ENCODE measurements at regions not wholly inside any gene's neighbourhood (a gene's known extent, or its start where the extent isn't known, plus 50 kb on each side); places are given as distances from the start of the nearest gene placed in this dataset.

DNA sequence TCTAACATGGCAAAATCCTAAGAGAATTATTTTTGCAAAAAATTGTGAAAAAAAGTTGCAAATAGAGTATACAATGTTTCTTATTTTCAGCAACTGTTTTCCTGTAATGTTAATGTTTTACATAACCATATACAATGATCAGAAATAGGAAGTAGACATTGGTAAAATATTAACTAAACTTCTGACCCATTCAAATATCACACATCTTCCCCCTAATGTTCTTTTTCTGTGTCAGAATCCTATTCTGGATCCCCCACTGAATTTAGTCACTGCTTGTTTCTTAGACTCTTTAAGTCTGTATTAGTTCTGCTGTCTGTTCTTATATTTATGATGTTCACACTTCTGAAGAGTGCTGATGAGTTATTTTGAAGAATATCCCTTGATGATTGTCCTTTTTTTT lies 62.0 kb downstream of the HFE start:
- ATAC-seq, result no peak
- no peak for DNase-seq

DNA sequence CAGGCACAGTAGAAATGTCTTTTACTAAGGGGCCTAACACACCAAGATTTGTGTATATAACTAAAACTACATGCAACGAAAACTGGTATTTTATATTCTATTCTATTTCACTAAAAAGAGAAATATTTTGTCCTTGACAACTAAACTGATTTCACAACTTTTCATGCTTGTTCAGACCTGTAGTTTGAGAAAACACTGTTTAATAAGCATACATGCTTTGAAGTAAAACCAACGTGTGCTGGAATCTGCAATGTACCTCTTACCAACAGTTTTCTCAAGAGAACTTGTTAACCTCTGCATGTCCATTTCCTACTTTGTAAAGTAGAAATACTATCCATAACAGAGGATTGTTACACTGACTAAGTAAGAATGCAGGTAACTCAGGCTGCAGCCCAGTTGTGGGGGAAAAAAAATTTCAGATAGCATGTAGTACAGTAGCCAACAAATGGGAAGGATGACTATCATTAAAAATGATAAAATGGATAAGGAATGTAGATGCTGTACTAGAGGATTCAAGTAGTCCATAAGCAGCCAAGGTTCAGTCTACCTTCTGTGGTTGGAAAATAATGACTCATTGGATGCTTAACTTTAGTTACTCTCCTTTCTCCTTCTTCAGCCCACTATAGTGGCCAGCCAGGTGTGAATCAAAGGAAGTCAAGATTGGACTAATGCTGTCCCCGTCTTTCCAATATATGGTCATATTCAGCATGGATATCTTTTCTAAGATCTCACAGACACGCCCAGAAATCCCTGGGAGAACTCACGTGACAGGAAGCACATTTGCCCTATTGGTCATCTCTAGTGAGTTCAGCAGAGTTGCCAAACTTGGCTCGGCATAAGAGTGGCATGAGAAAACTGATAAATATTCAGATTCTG lies 65.2 kb downstream of the HFE start:
- ATAC-seq, result no peak
- no peak for DNase-seq

DNA sequence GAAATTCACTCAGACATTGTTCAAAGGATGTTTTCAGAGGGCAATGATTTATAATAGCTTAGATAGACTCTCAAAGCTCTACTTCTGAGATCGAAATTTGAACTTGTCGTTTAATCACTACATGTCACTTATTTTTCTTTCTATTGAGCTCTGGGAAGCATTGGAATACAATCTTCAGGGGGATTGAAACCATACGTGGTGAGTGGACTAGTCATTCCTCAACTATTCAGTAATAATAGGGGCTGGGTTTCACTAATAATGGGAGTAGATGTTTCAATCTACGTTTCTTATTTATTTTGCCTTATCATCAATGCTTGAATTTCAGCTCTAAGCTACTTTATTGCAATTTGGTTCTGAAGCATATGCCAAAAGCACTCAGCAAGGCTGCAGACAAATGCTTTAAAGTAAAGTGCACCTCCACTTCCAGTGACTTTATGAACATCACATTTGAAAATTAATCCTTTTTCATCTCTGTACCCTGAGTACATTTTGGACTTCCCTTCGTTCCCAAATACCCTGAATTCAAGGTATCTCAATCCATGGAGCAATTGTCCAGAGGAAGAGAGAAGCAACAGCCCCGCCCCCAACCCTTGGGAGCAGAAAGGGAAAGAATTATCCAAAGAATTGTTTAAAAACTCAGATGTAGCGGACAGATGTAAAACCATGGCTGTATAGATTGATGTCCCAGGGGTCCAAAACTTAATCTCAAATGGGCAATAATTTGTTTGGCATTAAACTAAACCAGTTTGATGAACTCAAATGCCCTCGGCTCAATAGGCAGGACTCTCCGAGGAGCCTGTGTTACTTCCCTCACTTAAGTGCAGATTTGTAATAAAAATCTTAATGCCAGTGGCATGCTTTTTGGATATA lies 68.1 kb downstream of the HFE start:
- ATAC-seq (no peak), DNase-seq (peak; percentile 45)

DNA sequence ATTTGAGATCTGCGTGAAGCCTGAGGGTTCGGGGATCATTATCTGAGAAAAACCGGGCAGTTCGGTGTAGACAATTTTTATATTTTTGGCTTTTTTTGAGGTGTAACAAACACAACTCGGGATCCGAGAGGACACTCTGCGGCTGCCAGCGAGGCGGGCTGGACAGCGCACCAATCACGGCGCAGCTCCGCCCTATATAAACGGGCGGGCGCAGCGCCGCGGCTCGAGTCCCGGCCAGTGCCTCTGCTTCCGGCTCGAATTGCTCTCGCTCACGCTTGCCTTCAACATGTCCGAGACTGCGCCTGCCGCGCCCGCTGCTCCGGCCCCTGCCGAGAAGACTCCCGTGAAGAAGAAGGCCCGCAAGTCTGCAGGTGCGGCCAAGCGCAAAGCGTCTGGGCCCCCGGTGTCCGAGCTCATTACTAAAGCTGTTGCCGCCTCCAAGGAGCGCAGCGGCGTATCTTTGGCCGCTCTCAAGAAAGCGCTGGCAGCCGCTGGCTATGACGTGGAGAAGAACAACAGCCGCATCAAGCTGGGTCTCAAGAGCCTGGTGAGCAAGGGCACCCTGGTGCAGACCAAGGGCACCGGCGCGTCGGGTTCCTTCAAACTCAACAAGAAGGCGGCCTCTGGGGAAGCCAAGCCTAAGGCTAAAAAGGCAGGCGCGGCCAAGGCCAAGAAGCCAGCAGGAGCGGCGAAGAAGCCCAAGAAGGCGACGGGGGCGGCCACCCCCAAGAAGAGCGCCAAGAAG lies 69.0 kb downstream of the HFE start:
- peak; percentile 50 for ATAC-seq
- DNase-seq, result peak; percentile 89

DNA sequence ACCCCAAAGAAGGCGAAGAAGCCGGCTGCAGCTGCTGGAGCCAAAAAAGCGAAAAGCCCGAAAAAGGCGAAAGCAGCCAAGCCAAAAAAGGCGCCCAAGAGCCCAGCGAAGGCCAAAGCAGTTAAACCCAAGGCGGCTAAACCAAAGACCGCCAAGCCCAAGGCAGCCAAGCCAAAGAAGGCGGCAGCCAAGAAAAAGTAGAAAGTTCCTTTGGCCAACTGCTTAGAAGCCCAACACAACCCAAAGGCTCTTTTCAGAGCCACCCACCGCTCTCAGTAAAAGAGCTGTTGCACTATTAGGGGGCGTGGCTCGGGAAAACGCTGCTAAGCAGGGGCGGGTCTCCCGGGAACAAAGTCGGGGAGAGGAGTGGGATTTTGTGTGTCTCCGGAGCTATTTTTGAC lies 69.6 kb downstream of the HFE start:
- peak; percentile 80 for DNase-seq
- ATAC-seq, result no peak

DNA sequence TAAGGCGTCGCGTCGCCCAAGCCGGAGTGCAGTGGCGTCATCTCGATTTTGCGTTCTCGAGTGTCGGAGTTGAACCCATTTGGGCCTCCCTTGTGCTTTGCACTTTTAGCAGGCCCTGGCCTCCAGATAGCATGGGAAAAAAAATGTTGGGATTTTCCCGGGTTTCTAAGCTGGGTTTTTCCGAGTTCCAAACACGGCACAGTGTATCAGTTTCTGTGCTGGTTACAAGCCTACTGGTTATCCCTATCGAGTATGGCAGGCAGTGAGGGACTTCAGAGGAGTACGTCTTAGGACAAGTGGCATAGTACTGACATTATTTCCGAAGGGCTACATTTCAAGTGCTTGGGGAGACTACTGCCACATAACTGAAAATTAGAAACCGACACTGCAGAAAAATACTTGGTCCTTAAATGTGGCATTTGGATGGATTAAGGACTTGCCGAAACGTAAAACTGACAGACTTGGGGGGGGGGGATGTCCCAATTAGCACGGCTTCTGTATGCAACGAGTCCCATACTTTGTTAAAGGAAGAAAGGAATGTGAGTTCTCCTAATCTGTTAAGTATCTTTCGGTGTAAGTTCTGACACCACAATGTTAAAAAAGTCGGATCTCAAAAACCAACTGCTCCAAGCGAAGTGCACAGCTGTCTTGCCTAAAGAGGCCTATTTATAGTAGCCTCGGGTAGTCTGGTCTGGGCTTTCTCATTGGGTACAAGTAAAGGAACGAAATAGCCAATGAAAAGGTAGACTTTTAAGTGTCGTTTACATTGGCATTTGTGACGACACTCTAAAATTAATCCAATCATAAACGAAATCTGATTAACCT lies 70.2 kb downstream of the HFE start:
- DNase-seq (peak; percentile 65), ATAC-seq (peak; percentile 74)

DNA sequence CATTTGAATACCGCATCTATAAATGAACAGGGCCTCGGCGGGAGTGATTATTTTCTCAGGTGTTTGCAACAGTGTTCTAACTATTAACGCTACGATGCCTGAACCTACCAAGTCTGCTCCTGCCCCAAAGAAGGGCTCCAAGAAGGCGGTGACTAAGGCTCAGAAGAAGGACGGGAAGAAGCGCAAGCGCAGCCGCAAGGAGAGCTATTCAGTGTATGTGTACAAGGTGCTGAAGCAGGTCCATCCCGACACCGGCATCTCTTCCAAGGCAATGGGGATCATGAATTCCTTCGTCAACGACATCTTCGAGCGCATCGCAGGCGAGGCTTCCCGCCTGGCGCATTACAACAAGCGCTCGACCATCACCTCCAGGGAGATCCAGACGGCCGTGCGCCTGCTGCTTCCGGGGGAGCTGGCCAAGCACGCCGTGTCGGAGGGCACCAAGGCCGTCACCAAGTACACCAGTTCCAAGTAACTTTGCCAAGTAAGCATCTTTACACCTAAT lies 70.9 kb downstream of the HFE start:
- ATAC-seq (peak; percentile 56), DNase-seq (peak; percentile 79)

DNA sequence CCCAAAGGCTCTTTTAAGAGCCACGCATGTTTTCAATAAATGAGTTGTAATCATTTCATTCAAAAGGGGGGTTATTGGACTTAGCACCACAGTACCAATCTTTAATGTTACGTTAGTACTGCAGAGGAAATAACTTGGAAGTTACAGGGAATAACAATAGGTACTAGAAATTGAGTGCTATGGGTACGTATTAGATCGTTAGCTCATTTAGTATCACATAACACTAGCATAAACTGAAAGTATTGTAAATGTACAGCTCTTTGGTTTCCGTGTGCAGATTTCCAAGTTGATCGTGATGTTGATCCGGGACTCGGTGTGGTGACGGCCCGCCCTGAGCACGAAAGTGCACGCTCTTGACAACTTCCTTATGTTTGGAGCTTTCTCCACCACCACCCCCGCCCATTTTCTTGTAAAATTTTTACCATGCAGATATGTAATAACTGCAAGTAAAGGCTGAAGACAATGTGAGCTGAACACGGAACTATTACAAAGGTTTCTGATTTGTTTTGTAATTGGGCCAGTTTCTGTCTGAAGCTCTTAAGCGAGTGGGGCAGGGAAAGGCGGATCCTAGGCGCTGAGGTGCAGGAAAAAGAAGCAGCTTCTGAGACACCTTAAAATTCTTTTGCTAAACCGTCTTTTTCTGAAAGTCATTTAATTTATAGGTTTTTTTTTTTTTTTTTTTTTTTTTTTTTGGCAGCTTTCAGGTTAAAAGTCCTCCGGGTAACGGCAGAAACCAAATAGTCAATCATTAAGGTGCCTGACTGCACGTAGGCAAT lies 71.5 kb downstream of the HFE start:
- no peak for ATAC-seq
- DNase-seq, result peak; percentile 65

DNA sequence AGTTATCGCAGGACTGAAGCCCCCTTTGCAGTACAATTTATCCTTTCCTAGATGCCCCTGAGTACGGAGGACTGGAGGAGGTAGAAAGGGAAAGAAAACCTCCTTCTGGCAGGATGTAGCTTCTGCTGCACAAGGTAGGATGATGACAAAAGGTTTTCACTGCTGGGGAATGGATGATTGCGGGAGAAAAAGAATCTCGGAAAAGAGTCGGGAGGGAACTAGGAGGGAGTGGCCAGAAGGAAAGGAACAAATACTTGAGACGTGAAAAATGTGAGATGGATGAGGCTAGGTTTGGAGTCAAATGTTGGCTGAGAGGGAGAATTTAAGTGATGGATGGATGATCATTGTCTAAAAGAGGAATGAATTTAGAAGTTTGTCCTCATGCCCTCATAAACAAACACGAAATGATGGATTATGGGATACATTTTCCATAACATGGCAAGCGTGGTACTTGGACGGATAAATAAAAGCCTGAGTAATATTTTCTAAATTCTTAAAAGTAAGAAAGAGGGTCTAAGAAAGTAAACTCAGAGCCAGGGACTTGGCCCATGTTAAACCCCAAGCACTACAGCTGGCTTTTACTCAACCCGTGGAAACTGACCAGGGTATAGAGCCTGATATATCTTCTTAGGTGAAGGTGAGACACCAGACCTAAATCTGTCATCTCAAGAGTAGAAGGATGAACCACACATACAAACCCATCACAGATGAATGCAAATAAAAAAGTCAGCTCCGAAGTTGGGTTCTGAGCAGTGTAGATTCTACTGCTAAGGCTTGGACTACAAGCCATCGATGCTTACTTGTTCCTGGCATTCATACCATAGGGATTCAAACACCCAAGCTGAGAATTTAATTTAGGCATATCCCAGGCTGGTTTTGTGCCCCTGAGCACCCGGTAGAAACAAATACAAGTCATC lies 72.4 kb downstream of the HFE start:
- DNase-seq (no peak), ATAC-seq (no peak)

DNA sequence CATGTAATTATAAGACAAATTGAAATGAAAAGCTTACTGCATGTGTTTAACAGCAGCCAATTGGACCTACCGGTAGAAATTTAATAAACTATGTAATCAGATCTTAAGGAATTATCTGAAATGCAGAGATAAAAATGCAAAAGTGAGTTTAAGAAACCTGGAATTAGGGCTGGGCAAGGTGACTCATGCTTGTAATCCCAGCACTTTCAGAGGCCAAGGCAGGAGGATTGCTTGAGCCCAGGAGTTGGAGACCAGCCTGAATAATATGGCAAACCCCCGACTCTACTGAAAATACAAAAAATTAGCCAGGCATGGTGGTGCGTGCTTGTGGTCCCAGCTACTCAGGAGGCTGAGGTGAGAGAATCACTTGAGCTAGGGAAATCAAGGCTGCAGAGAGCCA lies 74.1 kb downstream of the HFE start:
- DNase-seq, result no peak
- ATAC-seq, result no peak

DNA sequence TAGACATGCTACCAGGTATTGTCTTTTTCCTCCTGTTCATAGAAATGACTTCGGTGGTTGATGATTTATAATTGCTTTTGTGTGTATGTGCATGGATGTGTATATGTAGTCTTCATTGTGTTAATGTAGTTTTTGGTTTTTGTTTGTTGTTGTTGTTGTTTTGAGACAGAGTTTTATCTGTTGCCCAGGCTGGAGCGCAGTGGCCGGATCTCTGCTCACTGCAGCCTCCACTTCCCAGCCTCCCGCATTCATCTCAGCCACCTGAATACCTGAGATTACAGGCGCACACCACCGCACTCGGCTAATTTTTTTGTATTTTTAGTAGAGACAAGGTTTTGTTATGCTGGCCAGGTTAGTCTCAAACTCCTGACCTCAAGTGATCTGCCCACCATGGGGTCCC lies 75.2 kb downstream of the HFE start:
- DNase-seq, result no peak
- ATAC-seq, result no peak

DNA sequence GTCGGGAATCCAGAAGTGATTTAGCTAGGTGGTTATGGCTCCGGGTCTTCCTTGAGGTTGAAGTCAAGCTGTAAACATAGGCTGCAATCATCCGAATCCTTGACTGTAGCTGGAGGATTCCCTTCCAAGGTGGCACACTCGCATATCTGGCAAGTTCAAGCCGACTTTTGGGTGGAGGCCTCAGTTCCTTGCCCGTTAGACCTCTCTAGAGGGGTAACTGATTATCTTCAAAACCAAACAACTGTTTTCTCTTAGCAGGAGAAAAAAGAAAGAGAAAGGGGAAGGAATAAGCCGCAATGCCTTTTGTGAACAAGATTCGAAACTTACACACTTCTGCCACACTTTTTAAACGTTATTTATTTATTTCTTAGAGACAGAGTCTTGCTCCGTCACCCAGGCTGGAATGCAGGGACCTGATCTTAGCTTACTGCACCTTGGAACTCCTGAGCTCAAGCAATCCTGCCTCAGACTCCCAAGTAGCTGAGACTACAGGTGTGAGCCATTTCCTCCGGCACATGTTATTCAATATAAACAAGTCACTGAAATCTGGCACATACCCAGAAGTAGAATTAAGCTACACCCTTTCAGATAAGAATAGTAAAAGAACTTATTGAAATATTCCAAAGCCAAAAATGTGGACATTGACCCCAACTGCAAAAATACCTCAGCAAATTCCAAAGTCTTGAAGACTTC lies 76.3 kb downstream of the HFE start:
- DNase-seq (no peak), ATAC-seq (no peak)

DNA sequence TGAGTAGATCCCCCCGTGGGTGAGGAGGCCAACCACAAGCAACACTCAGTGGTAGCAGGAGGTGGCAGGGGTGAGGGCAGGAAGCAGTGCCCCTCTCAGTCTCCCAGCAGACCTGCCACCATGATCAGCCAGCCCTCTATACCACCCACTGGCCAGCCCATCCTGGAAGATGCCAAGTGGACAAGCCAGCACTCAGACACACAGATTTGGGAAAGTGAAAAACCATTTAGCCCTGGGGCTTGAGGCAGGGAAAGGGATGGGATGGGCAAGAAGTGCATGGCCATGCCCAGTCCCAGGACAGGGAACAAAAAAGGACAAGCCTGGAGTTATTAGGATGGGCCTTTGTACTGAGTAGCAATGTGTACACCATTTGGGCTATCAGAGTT lies 76.9 kb downstream of the HFE start:
- ATAC-seq, result no peak
- no peak for DNase-seq

DNA sequence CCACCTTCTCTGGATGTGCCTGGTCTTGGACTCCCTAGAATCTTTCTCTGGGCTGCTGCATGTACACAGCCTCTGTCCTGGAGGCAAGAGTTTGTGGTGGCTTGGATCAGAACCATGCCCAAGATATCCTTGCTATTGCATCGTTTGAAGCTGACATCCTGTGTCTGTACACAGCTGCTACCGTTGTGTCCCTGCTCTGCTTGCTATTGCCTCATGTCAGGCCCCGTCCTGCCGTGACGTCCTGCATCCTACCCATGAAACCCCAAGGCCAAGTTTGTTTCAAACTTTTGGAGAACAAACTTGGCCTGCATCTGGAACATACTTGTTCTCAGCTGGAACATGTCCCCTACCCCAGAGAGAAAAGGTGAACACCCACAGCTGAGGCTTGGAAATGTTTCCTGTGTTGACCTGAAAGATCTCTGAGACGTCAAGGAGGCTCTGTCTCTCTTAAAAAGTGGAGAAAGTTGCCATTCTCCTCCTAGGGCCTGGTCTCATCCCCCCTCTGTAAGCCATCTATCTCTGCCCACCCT lies 78.1 kb downstream of the HFE start:
- DNase-seq (no peak), ATAC-seq (no peak)

DNA sequence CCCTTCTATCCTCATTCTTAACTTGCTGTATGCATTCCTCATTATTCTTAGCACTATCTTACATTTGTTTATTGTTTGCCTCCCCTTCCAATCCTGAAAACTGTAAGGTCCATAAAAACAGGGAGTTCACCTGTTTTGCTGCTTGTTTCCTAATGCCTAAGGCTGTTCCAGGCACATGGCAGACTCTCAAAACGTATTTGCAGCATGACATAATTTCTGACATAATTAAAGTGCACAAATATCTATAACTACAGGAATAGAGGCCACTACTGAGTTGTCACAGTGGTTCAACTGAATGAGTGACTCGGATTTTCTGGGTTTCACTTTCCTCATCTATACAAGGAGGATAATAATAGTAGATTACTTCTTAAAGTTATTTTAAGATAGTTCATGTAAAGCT lies 83.0 kb downstream of the HFE start:
- ATAC-seq, result no peak
- no peak for DNase-seq

DNA sequence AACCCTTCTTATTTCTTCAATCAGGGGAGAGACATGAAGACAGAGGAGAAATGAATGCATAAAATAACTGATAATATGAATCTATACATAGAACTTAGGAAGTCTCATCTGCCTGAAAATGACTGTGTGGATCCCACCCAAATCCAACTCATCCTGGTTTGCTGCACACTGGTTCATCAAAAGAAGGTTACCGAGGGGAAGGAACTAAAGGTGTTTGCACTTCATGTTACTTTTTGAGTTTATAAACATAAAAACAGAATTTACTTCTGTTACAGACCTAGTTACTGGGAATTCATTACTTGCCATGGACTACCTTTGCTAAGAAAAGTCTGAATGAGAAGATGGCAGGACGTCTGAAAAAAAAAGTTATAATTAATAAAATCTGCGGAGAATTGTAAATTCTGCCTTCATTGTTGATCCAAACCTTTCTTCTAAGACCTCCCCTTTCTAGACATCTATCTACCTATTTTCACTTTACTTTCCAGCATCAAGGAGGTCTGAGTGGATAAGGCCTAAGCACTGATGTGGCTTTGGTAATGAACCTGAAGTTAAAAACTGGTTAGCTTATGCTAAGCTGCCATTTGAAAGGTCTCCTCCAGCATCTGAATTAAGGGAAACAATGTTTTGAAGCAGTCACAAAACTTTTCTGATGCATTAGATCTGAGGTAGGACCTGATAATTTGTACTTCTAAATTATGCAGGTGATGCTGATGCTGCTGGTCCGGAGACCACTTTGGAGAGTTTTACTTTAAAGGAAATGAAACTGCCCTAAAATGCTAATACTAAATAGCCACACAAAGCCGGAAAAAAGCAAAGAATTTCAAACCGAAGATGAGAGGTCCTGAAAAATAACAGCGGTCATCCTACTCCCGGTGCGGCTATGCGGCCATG lies 84.0 kb downstream of the HFE start:
- no peak for ATAC-seq
- DNase-seq, result no peak

DNA sequence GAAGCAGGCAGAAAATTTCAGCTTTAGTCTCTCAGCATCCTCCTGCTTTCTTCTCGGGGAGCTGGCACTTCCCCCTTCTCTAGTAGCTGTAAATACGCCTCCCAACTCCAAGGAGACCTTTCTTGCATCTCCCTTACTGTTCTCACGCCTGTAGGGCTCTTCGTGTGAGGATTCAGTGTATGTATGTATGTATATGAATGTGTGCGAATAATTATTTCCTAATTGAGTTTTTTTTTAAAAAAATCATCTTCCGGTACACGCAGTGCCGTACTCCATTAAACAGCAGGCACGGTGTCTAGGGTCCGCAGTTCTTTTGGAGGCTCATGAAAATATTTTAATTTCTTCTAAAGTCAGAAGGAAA lies 85.4 kb downstream of the HFE start:
- ATAC-seq (peak; percentile 15), DNase-seq (peak; percentile 40)

DNA sequence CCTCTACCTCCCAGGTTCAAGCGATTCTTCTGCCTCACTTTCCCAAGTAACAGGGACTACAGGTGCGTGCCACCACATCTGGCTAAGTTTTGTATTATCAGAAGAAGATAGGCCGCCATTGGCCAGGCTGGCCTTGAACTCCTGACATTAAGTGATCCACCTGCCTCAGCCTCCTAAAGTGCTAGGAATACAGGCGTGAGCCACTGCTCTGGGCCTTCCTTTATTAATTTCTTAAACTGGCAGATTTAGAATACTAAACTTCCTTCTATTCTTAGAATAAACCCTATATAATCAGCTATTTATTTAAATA lies 86.6 kb downstream of the HFE start:
- DNase-seq (no peak), ATAC-seq (no peak)

Data from stimulated activated naive CD8-positive, alpha-beta T cell treated with anti-CD3 and anti-CD28 coated beads, Interleukin-15, Interleukin-2, amounts not matched to agents 100 U/mL and 50 U/mL, for 24 hours (primary cell).